RWPE1 (cell line): ENCODE measurements at regions not wholly inside any gene's neighbourhood (a gene's known extent, or its start where the extent isn't known, plus 50 kb on each side); places are given as distances from the start of the nearest gene placed in this dataset.

Source experiments
- CTCF ChIA-PET: fragments of 350-600 bp; sonication (Branson Sonifier 250); formaldehyde crosslinking; extraction: SDS; loops from one replicate; lab custom pipeline; 2021; lab: Yijun Ruan, JAX
- POLR2A ChIA-PET: fragments of 400-600 bp; formaldehyde crosslinking; extraction: SDS; loops from one replicate; lab custom pipeline; 2020; ENCODE audit warnings: antibody characterized with exemption; ENCODE audit not compliant: low non-redundant PET; lab: Yijun Ruan, JAX
- DNase-seq: peaks from one replicate; pipeline ENCODE4 v3.0.0; 2012; ENCODE audit warnings: low spot score
- H3K27ac ChIP-seq: fragments of 450-650 bp; 2 replicates; pipeline ENCODE4 v1.5.1; 2017
- TF ChIP-seq, protein P1 (sequence below): fragments of 450-650 bp; conservative IDR thresholded peaks from 2 replicates; pipeline ENCODE4 v1.5.1; 2017; ENCODE audit warnings: low read depth, mild to moderate bottlenecking

DNA sequence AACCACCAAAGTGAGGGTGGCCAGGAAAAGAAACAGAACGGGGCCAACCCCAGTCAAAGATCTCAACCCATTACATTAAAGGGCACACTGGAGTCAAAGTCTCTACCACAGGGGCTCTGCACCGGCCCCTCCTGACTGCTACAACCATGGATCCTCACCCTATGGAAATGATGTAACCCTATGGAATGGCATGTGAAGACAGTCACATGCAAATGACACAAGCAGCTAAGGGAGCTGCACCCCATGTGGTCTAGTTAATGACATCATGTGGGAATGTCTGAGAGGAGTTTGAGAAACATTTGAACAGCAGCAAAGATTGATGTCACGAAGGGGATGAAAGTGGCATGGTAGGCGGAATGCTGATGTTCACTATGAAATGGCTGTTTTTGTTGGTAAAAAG is 298.2 kb upstream of the SLCO3A1 start:
- TF ChIP-seq, protein P1, sequence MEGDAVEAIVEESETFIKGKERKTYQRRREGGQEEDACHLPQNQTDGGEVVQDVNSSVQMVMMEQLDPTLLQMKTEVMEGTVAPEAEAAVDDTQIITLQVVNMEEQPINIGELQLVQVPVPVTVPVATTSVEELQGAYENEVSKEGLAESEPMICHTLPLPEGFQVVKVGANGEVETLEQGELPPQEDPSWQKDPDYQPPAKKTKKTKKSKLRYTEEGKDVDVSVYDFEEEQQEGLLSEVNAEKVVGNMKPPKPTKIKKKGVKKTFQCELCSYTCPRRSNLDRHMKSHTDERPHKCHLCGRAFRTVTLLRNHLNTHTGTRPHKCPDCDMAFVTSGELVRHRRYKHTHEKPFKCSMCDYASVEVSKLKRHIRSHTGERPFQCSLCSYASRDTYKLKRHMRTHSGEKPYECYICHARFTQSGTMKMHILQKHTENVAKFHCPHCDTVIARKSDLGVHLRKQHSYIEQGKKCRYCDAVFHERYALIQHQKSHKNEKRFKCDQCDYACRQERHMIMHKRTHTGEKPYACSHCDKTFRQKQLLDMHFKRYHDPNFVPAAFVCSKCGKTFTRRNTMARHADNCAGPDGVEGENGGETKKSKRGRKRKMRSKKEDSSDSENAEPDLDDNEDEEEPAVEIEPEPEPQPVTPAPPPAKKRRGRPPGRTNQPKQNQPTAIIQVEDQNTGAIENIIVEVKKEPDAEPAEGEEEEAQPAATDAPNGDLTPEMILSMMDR: no peak
- no peak for DNase-seq
- ChIA-PET POLR2A (no interaction called here), CTCF (no interaction called here)
- no peak overlapping the region for H3K27ac ChIP-seq

DNA sequence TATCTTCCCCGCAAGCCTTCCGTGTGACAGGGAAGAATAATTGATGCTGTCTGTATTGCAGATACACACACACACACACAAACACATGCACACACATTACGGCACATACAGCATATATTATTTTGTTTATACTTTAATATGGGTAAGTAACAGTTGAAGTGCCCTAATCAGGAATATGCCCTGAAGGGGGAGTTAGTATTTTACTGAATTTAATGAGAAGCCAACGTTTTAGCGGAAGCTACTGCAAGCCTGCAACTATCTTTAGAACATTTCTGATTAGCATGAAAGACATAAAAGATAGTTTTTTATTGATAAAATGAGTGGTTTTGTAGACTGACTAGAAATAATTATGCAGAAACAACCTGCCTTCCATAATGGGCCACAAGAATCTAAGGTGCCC is 296.6 kb upstream of the SLCO3A1 start:
- H3K27ac ChIP-seq: no peak overlapping the region
- POLR2A ChIA-PET: no interaction called here
- CTCF ChIA-PET: no interaction called here
- DNase-seq: no peak
- TF ChIP-seq, protein P1: no peak

DNA sequence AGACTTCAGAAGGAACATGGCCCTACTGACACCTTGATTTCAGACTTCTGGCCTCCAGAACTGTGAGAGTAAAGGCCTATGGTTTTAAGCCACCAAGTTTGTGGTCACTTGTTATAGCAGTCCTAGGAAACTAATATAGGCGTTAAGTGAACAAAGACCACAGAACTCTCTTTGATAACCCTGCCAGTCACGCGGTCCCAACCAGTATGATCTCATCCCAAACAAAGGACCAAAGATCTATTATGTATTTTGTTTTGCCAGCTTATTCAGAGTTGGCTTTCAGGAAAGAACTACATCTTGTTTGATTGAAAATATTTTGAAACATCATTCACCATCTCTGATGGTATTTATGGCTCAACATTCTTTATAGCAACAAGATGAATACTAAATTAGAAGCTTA is 294.4 kb upstream of the SLCO3A1 start:
- no peak overlapping the region for H3K27ac ChIP-seq
- CTCF ChIA-PET: no interaction called here
- no peak for DNase-seq

DNA sequence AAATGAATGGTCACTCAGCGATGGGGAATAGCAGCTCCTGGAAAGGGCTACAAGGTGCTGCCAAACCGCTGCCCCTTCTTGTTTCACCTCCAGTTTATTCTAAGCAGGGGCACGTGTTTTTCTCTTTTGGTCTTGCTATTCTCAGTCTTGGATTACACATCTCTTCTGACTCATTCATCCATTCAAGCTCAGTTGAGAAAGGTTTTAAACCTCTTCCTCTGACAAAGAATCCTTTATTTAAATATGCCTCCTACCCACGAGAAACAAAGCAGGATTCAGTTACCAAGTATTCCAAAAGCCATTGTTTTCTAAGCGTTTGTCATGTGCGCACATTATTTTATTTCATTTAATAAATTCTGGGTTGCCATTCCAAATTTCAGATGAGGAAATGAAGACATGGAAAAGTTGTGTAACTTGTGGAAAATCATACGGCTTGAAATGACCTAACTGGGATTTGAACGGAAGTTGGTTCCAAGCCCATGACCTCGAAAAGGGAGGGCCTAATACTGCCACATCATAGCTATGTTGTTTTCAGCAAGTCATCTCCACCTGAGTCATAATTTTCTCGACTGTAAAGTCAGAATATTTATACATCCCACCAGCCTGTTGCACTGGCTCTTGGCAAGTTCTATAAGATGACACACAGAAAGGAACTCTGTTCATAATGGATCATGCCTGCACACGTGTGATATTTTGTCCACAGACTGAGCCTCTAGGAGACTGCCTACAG is 292.0 kb upstream of the SLCO3A1 start:
- TF ChIP-seq, protein P1: no peak
- DNase-seq: peak; percentile 81
- ChIA-PET POLR2A (interaction anchor here (0.6 kb wide), 1 partner anchor 1547 kb away, joined by 4 read pairs; no protein-coding TSS in a partner anchor), CTCF (interaction anchor here (0.7 to 0.8 kb wide), 3 partner anchors 134 to 818 kb away, joined by 3 to 4 read pairs (median 4); no protein-coding TSS in a partner anchor)
- H3K27ac ChIP-seq: peak overlapping the region; percentile 64

More for the DNA sequence above, 294.4 kb upstream of the SLCO3A1 start:
- TF ChIP-seq, protein P1: no peak
- POLR2A ChIA-PET: no interaction called here

DNA sequence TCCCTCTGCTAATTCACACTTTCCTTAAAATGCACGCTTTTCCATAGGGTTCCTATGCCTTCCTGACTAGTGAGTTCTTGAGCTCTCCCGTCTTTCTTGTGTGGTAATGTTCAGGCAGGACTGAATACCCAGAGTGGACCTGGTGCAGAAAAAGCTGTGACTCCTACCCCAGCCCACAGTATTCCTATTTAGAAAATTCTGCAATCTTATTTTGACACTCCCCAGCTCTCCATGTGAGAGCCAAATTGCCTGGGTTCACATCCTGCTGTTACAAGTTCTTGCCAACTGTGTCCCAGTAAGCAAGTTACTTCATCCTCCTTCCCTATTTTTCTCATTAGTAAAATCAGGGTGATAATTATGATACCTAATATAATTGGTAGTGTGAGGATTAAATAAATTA is 290.8 kb upstream of the SLCO3A1 start:
- no peak for DNase-seq
- TF ChIP-seq, protein P1: no peak
- peak overlapping the region; percentile 64; the same call in 1 of the 2 replicates for H3K27ac ChIP-seq
- CTCF ChIA-PET: no interaction called here
- POLR2A ChIA-PET: no interaction called here

DNA sequence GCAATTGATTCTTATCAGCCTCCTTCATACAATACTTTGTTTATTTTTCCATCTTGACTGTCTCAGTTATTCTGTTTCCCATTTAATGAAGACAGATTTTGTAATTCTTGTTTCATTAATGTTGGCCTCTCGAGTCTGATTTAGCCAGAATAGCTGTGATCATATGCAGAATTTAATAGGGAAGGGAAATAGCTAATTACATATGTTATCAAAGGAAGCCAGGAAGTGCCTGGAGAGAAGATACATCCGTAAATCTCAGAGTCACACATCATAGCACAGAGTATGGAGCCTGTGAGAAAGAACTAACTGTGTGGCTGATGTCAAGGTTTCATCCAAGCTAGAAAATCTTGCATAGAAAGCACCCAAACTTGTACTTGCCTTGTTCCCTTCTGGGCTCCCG is 288.9 kb upstream of the SLCO3A1 start:
- TF ChIP-seq, protein P1: no peak
- no peak overlapping the region for H3K27ac ChIP-seq
- CTCF ChIA-PET: interaction anchor here (0.6 kb wide), 1 partner anchor 224 kb away, joined by 3 read pairs; no protein-coding TSS in a partner anchor
- POLR2A ChIA-PET: no interaction called here
- no peak for DNase-seq
